K562 (cell line): ENCODE measurements at regions not wholly inside any gene's neighbourhood (a gene's known extent, or its start where the extent isn't known, plus 50 kb on each side); places are given as distances from the start of the nearest gene placed in this dataset.

Source experiments
- ATAC-seq: fragments of 200-7000 bp; cut with Tn5 transposase; 3 replicates; pipeline ENCODE4 v1.9.1; 2020; ENCODE audit warnings: moderate library complexity
- BruUV-seq: library from RNA; stranded (reverse); fragments of 400-500 nt; replicated peaks from 2 replicates; lab custom pipeline; 2021; lab: Mats Ljungman, UMichigan
- CTCF ChIA-PET: fragments of 300-600 bp; formaldehyde crosslinking; extraction: SDS; loops from one replicate; lab custom pipeline; 2021; ENCODE audit warnings: low intra/inter-chr PET ratio; lab: Yijun Ruan, JAX
- POLR2A ChIA-PET: fragments of 300-600, 350-650 bp; sonication (Branson Sonifier 250); formaldehyde crosslinking; extraction: SDS; loops from one replicate; lab custom pipeline; 2021; ENCODE audit warnings: antibody characterized with exemption, inconsistent platforms; lab: Yijun Ruan, JAX
- DNase-seq, 4 experiments: peaks; one replicate each; pipeline versions ENCODE4 v3.0.0 to v3.0.0-alpha.2; 2011 to 2018; ENCODE audit warnings: low spot score in 3 of 4, mixed read lengths in 3 of 4; ENCODE audit errors: extremely low read depth in 1 of 4
- FAIRE-seq: peaks from 2 replicates; lab custom pipeline; 2011; peaks lifted over from hg19 to GRCh38; lab: Jason Lieb, UNC
- H2AFZ ChIP-seq: 2 replicates; pipeline ENCODE4 v1.6.0; 2011; ENCODE audit warnings: low read depth, low read length, control low read depth, inconsistent platforms
- H3K27ac ChIP-seq: fragments of 200-600 bp; 3 replicates; pipeline ENCODE4 v1.8.0; 2011; ENCODE audit warnings: low read depth, mild to moderate bottlenecking, control low read depth, inconsistent platforms, low read length, moderate library complexity, mixed read lengths; ENCODE audit errors: extremely low read depth
- H3K27me3 ChIP-seq, 2 experiments: fragments of 300-600 bp in 1 of 2; 2 replicates in 1 of 2; 3 replicates in 1 of 2; pipeline versions ENCODE4 v1.6.0 to v1.8.0; 2011; ENCODE audit warnings: inconsistent platforms in 2 of 2, low read length in 2 of 2, mild to moderate bottlenecking in 1 of 2, mixed read lengths in 1 of 2, moderate library complexity in 1 of 2; ENCODE audit not compliant: control insufficient read depth in 2 of 2, insufficient read depth in 2 of 2
- H3K36me3 ChIP-seq: fragments of 300-600 bp; 3 replicates; pipeline ENCODE4 v1.8.0; 2011; ENCODE audit warnings: mild to moderate bottlenecking, low read length, inconsistent platforms; ENCODE audit not compliant: control insufficient read depth, insufficient read depth
- H3K4me1 ChIP-seq, 2 experiments: fragments of 200-600 bp in 1 of 2; replicated peaks in 1 of 2; 2 replicates in 1 of 2; 3 replicates in 1 of 2; pipeline versions ENCODE4 v1.5.1 to v1.8.0; 2011; ENCODE audit warnings: inconsistent platforms in 2 of 2, low read length in 2 of 2, mild to moderate bottlenecking in 1 of 2, mixed read lengths in 1 of 2, moderate library complexity in 1 of 2; ENCODE audit not compliant: control insufficient read depth in 2 of 2, insufficient read depth in 2 of 2
- H3K4me2 ChIP-seq: 2 replicates; pipeline ENCODE4 v1.6.1; 2011; ENCODE audit warnings: low read length, control low read depth, inconsistent platforms, mixed read lengths; ENCODE audit not compliant: insufficient read depth
- H3K4me3 ChIP-seq: fragments of 200-600 bp; sonication (generic), shearing (Covaris generic); 2 replicates; pipeline ENCODE4 v1.5.1; 2016; ENCODE audit warnings: control low read depth, inconsistent platforms
- H3K79me2 ChIP-seq: fragments of 200-600 bp; 3 replicates; pipeline ENCODE4 v1.8.0; 2011; ENCODE audit warnings: low read length, inconsistent platforms; ENCODE audit not compliant: control insufficient read depth, insufficient read depth
- H3K9ac ChIP-seq, 2 experiments: 2 replicates each; pipeline versions ENCODE4 v1.6.0 to v1.6.1; 2011; ENCODE audit warnings: low read depth in 2 of 2, low read length in 2 of 2, control low read depth in 1 of 2, inconsistent platforms in 1 of 2, mild to moderate bottlenecking in 1 of 2, mixed read lengths in 1 of 2; ENCODE audit not compliant: insufficient read depth in 1 of 2
- H3K9me1 ChIP-seq: one replicate; pipeline ENCODE4 v1.6.0; 2011; ENCODE audit warnings: inconsistent platforms, mild to moderate bottlenecking, low read length, moderate library complexity; ENCODE audit not compliant: control insufficient read depth, insufficient read depth
- H3K9me3 ChIP-seq: replicated peaks from 2 replicates; pipeline ENCODE4 v1.5.1; 2011; ENCODE audit warnings: low read depth, low read length, inconsistent platforms; ENCODE audit not compliant: control insufficient read depth, insufficient read depth
- H4K20me1 ChIP-seq: replicated peaks from 2 replicates; pipeline ENCODE4 v1.6.1; 2011; ENCODE audit warnings: low read length, inconsistent platforms, mixed read lengths; ENCODE audit not compliant: control insufficient read depth, insufficient read depth
- ASH1L ChIP-seq: fragments of 450-650 bp; IDR thresholded peaks from 2 replicates; pipeline ENCODE4 v1.6.1; 2018; ENCODE audit warnings: borderline replicate concordance, mild to moderate bottlenecking, low read depth; ENCODE audit not compliant: partially characterized antibody
- CBX2 ChIP-seq: fragments of 200-600 bp; sonication (generic); IDR thresholded peaks from one replicate; pipeline ENCODE4 v1.6.1; 2012; ENCODE audit warnings: mild to moderate bottlenecking, low read length, inconsistent platforms; ENCODE audit not compliant: insufficient read depth, poor library complexity, severe bottlenecking
- HIVEP1 ChIP-seq: fragments of 250-450 bp; sonication (Bioruptor Pico); IDR thresholded peaks from 2 replicates; pipeline ENCODE4 v1.4.0; 2020; ENCODE audit warnings: mild to moderate bottlenecking
- HMGN3 ChIP-seq: IDR thresholded peaks from 2 replicates; pipeline ENCODE4 v1.6.1; 2011; ENCODE audit warnings: borderline replicate concordance, low read depth, mild to moderate bottlenecking, mixed read lengths, low read length; ENCODE audit not compliant: insufficient read length; ENCODE audit errors: extremely low read depth
- KAT2B ChIP-seq: IDR thresholded peaks from one replicate; pipeline ENCODE4 v1.6.1; 2012; ENCODE audit warnings: low read depth, mild to moderate bottlenecking, control low read depth, inconsistent platforms, low read length, moderate library complexity
- MXD1 ChIP-seq: fragments of 250-450 bp; sonication (Bioruptor Pico); IDR thresholded peaks from 2 replicates; pipeline ENCODE4 v1.8.0; 2021; ENCODE audit warnings: borderline replicate concordance, mild to moderate bottlenecking, moderate library complexity; ENCODE audit not compliant: poor library complexity, severe bottlenecking
- POLR2A ChIP-seq: fragments of 450-650 bp; conservative IDR thresholded peaks from 2 replicates; pipeline ENCODE4 v1.6.1; 2016
- POLR2G ChIP-seq: fragments of 200-400 bp; formaldehyde crosslinking; IDR thresholded peaks from 2 replicates; pipeline ENCODE4 v1.6.1; 2017; ENCODE audit warnings: low read depth, mild to moderate bottlenecking, antibody characterized with exemption, low read length, moderate library complexity
- RBBP5 ChIP-seq: fragments of 200-600 bp; sonication (generic); IDR thresholded peaks from 2 replicates; pipeline ENCODE4 v1.6.1; 2012; ENCODE audit warnings: borderline replicate concordance, mild to moderate bottlenecking, low read length, control low read depth, inconsistent platforms; ENCODE audit not compliant: insufficient read depth, poor library complexity, severe bottlenecking
- SIN3B ChIP-seq: fragments of 450-650 bp; IDR thresholded peaks from 2 replicates; pipeline ENCODE4 v1.6.1; 2017; ENCODE audit warnings: low read depth, mild to moderate bottlenecking, moderate library complexity
- SRSF7 ChIP-seq: fragments of 200-400 bp; formaldehyde crosslinking; optimal IDR thresholded peaks from 2 replicates; pipeline ENCODE3; 2017; ENCODE audit warnings: mild to moderate bottlenecking, low read depth, low read length
- SUPT5H ChIP-seq: fragments of 450-650 bp; IDR thresholded peaks from 2 replicates; pipeline ENCODE4 v1.6.1; 2016
- ZNF518B ChIP-seq: fragments of 250-450 bp; sonication (Bioruptor Pico); IDR thresholded peaks from 2 replicates; pipeline ENCODE4 v1.5.0; 2021; ENCODE audit warnings: mild to moderate bottlenecking, moderate library complexity
- WGBS: fragments of 100-300 bp; shearing (Covaris generic); methylation state at CpG from one replicate; pipeline ENCODE4 v1.1.6; 2016; ENCODE audit warnings: low coverage, mixed read lengths; ENCODE audit not compliant: insufficient coverage; ENCODE audit errors: missing lambda C conversion rate; 5-methylcytosine and 5-hydroxymethylcytosine counted together
- in situ Hi-C: fragments of 300-500 bp; cut with MboI; formaldehyde crosslinking; loops from 4 replicates; pipeline ENCODE4 v1.15.0; 2018; ENCODE audit warnings: inconsistent platforms, mixed read lengths
- intact Hi-C: fragments of 100-400 bp; cut with micrococcal nuclease; formaldehyde crosslinking; loops from 2 replicates; pipeline ENCODE4 v1.14.2; 2022

- H2AFZ ChIP-seq: no peak overlapping the region
- intact Hi-C loops: no loop called here
- TF ChIP-seq SIN3B (no peak), CBX2 (no peak), HMGN3 (no peak), SUPT5H (no peak), RBBP5 (no peak)
- TF ChIP-seq, all 486 proteins: peak for 0
- BruUV-seq: no TSS peak
- no peaks in the 10 kb centered on the region for H3K27me3 ChIP-seq
- DNase-seq: no peak
- H3K4me1 ChIP-seq: no peaks in the 10 kb centered on the region
- ChIA-PET POLR2A (interaction anchor here (1.6 to 1.9 kb wide), 2 partner anchors 10 to 18 kb away, joined by 4 to 5 read pairs; no protein-coding TSS in a partner anchor), CTCF (no interaction called here)
- no peak for FAIRE-seq
- no peaks in the 10 kb centered on the region for H3K36me3 ChIP-seq
- in situ Hi-C loops: no loop called here
- no peak overlapping the region for H3K4me3 ChIP-seq
- WGBS: 54% methylated on average over 4 of the region's 4 CpGs
- no peaks in the 10 kb centered on the region for H4K20me1 ChIP-seq
- no peak for ATAC-seq
- no peak overlapping the region for H3K27ac ChIP-seq
- H3K4me2 ChIP-seq: no peak overlapping the region
- H3K79me2 ChIP-seq: no peaks in the 10 kb centered on the region
- no peak overlapping the region for H3K9ac ChIP-seq
- H3K9me3 ChIP-seq: no peaks in the 10 kb centered on the region
- no peaks in the 10 kb centered on the region for H3K9me1 ChIP-seq
These were observed 455.8 kb upstream of the MAF start for GRCh38 chr16:80056324-80056723.

- DNase-seq: no peak
- ChIA-PET CTCF (no interaction called here), POLR2A (interaction anchor here (1.6 kb wide), 1 partner anchor 18 kb away, joined by 4 read pairs; no protein-coding TSS in a partner anchor)
- no peaks in the 10 kb centered on the region for H3K9me1 ChIP-seq
- no peaks in the 10 kb centered on the region for H3K36me3 ChIP-seq
- no peak overlapping the region for H3K9ac ChIP-seq
- H3K9me3 ChIP-seq: no peaks in the 10 kb centered on the region
- no peak overlapping the region for H2AFZ ChIP-seq
- no peak for ATAC-seq
- H3K4me1 ChIP-seq: no peaks in the 10 kb centered on the region
- H3K27ac ChIP-seq: no peak overlapping the region
- H3K4me2 ChIP-seq: no peak overlapping the region
- BruUV-seq: no TSS peak
- FAIRE-seq: no peak
- H3K27me3 ChIP-seq: no peaks in the 10 kb centered on the region
- H3K79me2 ChIP-seq: no peaks in the 10 kb centered on the region
- H4K20me1 ChIP-seq: no peaks in the 10 kb centered on the region
- no peak overlapping the region for H3K4me3 ChIP-seq
- intact Hi-C loops: no loop called here
- in situ Hi-C loops: no loop called here
- 25% methylated on average over 3 of the region's 3 CpGs for WGBS
- no peak for TF ChIP-seq SRSF7
- TF ChIP-seq MXD1 (CRISPR knock-in tag): no peak
- TF ChIP-seq KAT2B: no peak
- no peak for TF ChIP-seq HIVEP1 (CRISPR knock-in tag)
- no peak for TF ChIP-seq POLR2G
- TF ChIP-seq POLR2A: no peak
- TF ChIP-seq ZNF518B (CRISPR knock-in tag): no peak
- no peak for TF ChIP-seq ASH1L
These were observed 455.3 kb upstream of the MAF start for GRCh38 chr16:80055831-80056230.
